Superior temporal gyrus (tissue), 1 donor: ENCODE measurements at regions not wholly inside any gene's neighbourhood (a gene's known extent, or its start where the extent isn't known, plus 50 kb on each side); places are given as distances from the start of the nearest gene placed in this dataset.

Experiments used
- DNase-seq: peaks from one replicate; pipeline ENCODE4 v3.0.0-alpha.2; 2016; ENCODE audit errors: extremely low spot score

GRCh38 chr18:40061086-40061485, 1893.9 kb upstream of the PIK3C3 start:
- DNase-seq, result no peak

DNA sequence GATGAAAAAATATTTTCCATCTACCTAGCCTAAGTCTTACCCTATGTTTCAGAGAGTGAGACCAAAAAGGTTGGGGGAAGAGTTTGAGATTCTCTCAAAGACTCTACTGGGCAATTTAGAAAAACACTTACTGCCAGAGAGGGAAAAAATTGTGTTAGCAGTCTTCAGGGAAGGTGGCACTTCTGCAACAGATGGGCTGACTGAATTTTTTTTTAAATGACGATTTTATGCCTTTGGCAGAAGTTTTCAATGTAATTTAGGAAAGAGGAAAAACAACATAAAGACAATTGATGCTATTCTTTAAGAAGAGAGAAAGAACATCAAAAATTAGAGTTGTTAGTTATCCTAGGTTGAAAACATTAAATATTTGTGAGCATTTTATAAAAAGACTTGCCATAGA, 1894.5 kb upstream of the PIK3C3 start:
- no peak for DNase-seq

DNA sequence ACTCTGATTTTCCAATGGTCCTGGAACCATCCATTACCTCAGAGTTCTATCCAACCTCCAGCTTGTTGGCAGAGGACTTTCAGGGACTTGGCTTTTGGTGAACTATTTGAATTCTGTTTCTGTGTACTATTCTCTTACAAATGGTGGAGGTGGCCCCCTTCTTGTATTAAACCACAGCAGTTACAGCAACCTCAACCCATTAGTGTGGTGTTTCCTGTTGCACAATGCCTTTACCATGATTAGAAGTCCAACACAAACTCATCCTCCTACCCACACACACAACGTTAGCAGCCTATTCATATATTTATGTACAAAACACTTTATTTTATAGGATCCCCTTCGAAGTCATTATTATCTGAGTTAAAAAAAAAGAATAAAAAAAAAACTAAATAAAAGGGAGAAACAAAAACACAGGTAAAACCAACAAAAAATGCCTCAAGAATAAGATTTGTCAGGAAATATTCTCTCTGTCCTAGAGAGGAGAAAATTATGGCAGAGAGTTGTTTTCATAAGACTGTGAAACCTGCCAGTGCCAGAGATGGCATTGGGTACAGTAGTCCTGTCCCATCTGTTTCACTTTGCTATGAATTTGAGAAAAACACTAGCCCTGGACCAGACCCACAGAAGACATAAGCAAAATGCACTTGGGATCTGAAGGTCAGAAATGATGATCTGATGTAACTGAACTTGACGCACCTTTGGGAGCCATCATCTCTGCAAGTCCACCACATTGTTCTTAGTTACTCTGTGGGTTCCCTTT, 1896.0 kb upstream of the PIK3C3 start:
- DNase-seq, result no peak

GRCh38 chr18:40056079-40056692, 1898.8 kb upstream of the PIK3C3 start:
- no peak for DNase-seq

DNA sequence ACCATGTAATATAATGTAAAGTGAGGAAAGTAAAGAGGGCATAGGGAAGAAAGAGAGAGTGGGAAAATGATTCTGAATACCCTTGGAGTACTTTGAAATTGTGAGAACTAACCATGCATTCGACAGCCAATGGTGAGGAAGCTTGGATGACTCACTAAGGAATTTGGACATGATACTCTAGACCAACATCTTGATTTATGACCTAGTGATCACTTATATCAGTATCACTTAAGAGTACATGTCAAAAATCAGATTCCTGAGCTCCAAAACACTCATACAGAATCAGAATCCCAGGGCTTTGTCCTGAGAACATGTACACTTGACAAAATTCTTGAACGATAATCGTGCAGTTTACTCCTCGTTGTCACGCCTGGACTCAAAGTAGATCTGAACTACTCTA, 1899.8 kb upstream of the PIK3C3 start:
- no peak for DNase-seq

DNA sequence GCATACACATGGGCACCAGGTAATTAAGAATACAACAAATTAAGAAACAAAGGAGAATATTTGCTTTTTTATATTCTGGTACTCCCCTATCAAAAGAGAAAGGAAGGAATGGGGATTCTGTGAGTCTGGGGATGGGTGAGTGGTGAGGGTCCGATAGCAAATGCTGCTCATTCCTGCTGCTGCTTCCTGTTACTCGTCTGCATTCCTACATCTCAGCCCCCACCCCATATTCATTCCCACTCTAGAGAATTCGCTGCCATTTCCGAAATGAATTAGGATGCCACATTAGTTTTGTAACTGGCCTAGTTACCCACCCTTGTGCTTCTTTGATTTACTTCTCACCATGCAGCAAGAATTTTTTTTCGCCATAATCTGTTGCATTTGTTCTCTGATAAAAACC, 1905.3 kb upstream of the PIK3C3 start:
- DNase-seq, result no peak

- no peak for DNase-seq
These were observed 1906.0 kb upstream of the PIK3C3 start for GRCh38 chr18:40048886-40049650.

GRCh38 chr18:40048253-40048652, 1906.8 kb upstream of the PIK3C3 start:
- no peak for DNase-seq

DNA sequence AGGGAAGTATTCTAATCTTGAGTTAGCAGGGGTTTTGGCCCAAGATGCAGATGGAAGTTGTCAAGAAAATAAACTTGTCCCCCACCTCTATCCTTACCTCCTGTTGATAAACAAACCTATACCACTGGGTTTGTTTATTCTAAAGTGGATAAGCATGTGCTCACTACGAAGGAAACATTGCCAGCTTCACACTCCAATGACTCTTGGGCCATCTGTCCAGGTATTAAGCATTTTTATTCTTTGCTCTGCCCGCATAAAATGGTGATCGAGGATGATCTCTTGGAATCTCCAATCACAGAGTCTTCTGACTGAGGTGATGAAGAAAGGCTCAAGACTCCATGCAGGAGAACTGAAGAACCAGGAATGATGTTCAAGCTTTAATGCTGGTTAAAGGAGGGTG, 1908.4 kb upstream of the PIK3C3 start:
- no peak for DNase-seq

GRCh38 chr18:40041951-40042350, 1913.1 kb upstream of the PIK3C3 start:
- no peak for DNase-seq

GRCh38 chr18:40040574-40040973, 1914.5 kb upstream of the PIK3C3 start:
- no peak for DNase-seq

DNA sequence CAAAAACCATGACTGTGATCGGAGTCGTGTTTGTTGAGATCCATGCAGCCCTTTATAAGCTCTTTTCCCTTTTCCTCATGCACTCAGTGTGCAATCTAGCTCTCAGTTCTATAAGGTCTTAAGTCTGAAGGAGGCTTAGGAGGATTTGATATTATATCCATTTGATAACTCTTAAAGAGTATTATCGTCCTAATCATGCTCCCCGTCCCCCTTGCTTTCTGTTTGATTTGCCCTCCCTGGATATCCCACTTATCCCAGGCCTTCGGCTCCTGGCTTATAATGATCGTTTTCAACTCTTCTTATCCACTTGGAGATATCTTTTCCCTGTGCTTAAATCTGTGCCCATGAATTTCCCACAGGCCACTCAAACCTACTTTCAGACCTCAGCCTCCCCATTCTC, 1917.7 kb upstream of the PIK3C3 start:
- no peak for DNase-seq

- DNase-seq, result no peak
These were observed 1918.2 kb upstream of the PIK3C3 start for GRCh38 chr18:40036861-40037260.

- DNase-seq, result no peak
These were observed 1919.1 kb upstream of the PIK3C3 start for GRCh38 chr18:40035966-40036365.

GRCh38 chr18:40032076-40032475, 1923.0 kb upstream of the PIK3C3 start:
- no peak for DNase-seq

DNA sequence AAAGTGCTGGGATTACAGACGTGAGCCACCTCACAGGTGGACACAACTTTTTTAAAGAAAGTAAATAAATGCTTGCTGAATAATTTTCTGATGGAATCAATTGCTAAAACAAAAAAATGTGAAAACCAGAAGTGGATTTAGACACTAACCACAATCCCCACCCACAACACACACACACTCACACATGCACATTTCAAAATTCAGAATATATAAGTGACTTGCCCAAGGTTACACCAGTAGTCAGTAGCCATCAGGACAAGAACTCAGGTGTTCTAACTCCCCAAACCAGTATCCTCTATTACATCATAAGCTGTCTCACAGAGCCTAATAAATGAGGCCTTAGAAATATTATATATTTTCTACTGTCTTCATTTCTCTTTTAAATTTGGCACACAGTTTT, 1923.6 kb upstream of the PIK3C3 start:
- no peak for DNase-seq

DNA sequence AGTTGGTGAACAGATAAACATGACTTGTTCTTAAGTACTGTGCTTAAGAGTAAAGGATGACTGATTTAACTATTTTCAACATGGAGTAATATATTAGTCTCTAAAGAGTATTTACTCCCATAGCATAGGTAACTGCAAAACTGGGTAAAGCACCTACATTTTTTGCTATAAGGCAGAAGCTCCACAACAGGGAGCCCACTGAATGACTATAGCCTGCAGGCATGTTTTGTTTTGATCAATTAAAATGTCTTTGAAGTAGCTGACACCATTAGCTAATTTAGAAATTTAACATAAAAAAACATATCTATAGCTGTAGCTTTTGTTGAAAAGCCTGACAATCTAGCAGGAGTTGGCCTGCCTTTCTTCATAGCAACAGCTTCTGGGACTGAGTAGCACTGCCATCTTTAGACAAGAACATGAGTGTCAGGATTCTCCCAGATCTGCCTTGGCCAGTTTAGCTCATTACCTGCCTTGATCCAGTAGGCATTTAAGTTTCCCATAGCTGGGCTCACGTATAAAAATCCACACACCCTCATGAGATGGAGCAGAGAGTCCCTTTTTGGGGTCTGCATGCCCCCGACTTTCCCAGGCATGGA, 1935.1 kb upstream of the PIK3C3 start:
- DNase-seq, result no peak

DNA sequence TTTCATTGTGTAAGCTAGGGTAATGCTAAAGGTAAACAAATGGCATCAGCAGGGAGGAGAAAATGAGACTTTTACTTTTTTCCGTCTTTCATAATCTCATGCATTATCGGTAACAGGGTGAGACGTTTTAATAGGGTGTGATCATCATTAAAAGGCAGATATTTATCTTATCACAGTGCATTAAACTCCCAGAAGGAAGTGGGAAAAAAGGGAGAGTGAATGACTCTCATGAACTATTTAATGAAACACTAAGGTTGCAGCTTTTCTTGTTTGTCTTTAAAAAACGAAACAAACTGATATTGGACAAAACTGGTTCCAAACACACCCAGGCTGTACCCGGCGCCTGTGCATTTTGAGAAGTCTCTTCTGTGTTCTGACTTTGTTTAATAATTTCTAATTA, 1936.8 kb upstream of the PIK3C3 start:
- DNase-seq, result no peak

GRCh38 chr18:40017021-40017420, 1938.0 kb upstream of the PIK3C3 start:
- DNase-seq, result no peak

DNA sequence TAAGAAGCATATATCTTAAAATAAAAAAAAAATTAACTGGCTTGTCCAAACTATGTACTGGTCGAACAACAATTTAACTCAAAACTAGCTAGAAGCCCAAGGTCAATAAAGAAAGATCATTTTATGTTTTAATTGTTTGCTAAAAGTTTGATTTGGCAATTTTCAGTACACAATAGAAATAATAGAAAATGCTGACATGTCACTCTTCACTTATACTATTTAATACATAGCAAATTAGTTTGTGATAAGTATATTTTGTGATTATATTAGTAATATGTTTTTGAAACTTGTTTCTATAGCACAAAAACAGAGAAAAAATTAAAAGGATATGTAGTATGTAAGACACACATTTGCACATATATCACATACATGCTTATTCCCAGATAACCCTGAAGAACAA, 1938.6 kb upstream of the PIK3C3 start:
- DNase-seq, result no peak

DNA sequence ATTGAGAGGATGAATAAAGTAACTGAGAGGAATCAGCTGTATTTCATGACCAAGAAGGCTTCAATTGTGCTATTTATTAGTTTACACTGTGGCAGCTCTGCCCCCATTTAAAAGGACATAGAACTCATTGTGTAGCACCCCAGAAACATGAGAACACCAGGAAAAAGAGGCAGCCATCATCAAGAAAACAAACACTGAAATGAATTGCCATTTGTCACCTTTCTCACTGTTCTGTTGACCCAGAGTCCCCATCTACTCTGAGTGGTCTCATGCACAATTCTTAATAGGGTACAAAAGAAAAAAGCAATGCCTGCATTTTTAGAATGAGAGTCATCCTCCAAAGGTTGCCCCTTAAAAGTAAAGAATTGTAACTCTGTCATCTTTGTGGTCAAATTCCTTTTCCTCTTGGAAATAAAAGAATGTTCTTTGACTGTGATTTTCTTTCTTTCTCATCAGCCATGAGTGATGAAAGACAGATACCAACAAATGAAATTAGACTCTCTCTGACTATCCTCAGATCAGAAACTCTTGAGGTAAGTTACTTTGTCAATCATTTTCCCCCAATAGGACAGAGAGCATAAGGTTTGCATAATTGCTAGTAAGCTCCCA, 1941.9 kb upstream of the PIK3C3 start:
- DNase-seq, result peak; percentile 68

GRCh38 chr18:40011201-40011600, 1943.8 kb upstream of the PIK3C3 start:
- DNase-seq, result no peak
